HG02970 (cell line): ENCODE measurements at regions not wholly inside any gene's neighbourhood (a gene's known extent, or its start where the extent isn't known, plus 50 kb on each side); places are given as distances from the start of the nearest gene placed in this dataset.

Experiments used
- ATAC-seq: cut with Tn5 transposase; IDR thresholded peaks from one replicate; pipeline ENCODE4 v1.9.1; 2021; ENCODE audit warnings: mild to moderate bottlenecking, moderate library complexity, moderate number of reproducible peaks; ENCODE audit not compliant: unreplicated experiment, low FRiP score

DNA sequence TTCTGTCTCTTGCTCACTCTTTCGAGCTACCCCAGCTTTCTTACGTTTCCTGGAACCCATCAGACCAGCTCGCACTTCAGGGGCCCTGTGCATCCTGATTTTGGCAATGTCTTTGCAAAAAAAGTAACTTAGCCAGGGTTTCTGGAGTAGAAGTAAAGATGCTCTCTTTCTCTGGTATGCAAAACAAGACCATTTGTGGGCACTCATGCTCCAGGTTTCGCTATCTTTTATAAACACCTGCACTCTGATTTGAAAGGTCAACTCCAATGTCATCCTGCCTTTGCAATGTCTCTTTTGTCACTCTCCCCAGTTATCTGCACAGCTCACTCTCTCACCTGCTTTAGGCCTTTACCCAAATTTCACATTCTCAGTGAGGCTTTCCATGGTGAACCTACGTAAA lies 869.1 kb downstream of the QKI start:
- no peak for ATAC-seq

DNA sequence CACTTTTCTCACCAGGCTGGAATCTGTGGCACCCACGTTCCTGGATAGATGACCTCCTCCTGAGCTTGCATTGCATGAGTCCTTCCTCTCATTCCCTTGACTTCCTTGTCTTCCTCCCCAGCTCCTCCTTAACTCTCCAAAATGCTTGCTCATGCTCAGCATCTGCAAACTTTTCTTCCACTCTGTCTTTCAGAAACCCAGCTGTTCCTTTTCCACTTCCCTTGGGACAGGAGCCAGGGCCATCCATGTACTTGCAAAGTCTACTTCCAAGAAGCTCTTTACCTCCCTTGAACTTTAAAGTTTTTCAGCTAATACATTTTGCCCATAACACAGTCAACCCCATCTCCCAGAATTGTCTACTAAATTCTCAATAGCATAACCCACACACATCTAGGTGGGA lies 861.7 kb downstream of the QKI start:
- no peak for ATAC-seq

DNA sequence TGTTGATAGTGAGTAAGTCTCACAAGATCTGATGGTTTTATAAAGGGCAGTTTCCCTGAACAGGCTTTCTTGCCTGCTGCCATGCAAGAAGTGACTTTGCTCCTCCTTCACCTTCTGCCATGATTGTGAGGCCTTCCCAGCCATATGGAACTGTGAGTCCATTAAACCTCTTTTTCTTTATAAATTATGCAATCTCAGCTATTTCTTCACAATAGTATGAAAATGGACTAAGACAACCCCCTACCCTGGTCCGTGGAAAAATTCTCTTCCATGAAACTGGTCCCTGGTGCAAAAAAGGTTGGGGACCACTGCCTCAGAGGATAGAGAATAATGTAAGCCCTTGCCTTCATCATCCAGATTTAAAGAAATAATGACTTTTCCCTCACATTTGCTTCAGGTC lies 861.3 kb downstream of the QKI start:
- ATAC-seq: no peak

DNA sequence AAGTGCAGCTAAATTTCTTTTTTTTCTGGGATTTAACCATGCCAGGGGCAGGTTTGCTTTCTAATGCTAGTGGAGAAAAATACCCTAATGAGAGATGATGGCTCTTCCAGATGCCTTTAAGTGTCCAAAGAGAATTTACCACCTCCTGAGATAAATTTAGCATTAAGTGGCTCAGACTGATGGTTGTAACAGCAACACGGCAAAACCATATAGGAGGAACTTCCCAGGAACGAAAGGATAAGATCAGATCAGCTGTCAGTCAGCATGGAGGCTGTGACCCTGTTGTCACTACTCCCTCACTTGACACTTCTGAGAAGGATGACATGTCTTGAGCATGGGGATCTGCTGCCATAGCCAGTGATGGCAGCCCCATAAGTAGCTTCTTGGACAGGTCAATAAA lies 860.0 kb downstream of the QKI start:
- ATAC-seq: no peak

DNA sequence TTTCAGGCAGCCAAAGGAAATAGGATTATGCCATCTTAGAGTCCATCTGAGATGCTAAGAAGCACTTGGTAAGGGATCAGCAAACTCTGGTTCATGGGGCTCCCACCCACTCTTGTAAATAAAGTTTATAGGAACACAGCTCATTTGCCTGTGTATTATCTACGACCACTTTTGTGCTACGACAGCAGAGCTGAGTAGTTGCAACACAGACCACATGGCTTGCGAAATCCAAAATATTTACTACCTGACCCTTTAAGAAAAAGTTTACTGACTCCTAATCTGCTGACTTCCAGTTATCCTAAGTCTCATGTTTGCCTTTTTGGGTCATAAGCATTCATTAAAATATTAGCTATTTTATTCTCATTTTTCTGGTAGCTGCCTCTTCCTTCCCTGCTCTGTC lies 859.0 kb downstream of the QKI start:
- no peak for ATAC-seq

GRCh38 chr6:164266851-164267250 lies 852.3 kb downstream of the QKI start:
- ATAC-seq: no peak

DNA sequence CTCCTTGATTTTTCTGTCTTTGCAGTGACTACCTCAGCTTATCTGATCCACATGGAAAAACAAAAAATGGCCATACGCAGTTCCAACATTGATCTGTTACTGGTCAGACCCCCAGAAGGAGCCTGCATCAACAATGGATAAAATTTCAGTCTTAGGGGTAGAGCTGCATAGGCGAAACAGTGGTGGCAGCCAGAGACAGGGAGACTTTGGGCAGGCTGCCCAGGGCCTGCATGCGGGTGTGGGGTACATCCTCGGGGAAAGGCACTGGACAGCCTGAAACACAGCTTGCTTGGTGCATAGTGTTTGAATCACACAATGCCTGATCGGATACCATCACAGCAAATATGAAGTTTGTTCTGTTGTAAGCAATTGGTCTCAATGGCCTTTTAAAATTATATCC lies 847.8 kb downstream of the QKI start:
- ATAC-seq: no peak

DNA sequence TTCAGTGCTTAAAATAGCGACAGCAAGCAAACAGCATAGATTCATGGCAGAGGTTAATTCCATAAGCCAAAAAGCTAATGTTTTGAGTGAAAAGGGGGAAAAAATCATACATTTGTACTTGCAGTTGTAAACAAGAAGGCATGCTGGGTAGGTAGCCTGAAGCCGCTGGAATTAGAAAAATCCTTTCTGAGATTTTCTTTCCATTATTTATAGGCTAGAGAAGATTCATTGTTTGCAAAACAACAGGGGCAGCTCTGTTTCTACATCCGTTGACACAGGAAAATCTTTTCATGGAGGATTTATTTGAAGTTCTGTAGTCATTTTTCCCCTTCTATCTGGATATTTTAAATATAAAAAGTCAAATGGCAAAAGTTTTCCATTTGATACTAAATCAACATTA lies 843.9 kb downstream of the QKI start:
- no peak for ATAC-seq

DNA sequence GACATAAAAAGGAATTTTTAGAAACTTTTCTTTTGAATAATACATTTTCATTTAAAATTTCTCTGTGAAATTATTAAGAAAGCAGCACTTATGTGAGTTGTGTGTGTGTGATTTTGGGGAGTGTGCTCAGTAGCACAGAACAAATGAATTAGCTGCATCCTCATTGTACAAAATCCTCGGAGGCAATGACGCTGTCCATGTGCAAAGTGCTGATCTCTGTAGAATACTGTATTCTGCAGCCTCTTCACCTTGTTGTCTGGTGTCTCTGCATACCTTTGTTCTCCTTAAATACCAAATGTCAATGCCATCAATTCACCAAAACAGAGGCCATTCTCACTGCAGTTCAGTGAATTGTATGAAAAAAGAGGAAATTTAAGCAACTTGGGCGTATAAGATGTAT lies 838.4 kb downstream of the QKI start:
- ATAC-seq: no peak

DNA sequence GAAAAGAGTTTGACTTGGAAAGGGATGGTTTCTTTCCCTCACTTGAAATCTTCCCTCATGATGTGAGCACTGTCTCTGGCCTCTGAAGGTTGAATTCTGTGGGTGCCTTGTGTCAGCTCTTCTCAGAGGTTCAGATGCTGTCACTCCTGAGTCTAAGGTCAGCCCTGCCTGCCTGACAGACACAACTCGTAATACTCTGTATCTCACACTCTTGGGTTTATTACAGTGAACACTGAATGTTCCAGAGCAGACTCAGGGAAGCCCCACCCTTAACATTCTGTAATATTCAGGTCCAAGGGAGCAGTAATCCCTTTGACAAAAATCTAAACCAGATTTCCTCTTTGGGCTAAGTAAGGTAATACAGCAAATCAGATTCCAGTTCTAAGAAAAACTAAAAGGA lies 837.8 kb downstream of the QKI start:
- no peak for ATAC-seq

DNA sequence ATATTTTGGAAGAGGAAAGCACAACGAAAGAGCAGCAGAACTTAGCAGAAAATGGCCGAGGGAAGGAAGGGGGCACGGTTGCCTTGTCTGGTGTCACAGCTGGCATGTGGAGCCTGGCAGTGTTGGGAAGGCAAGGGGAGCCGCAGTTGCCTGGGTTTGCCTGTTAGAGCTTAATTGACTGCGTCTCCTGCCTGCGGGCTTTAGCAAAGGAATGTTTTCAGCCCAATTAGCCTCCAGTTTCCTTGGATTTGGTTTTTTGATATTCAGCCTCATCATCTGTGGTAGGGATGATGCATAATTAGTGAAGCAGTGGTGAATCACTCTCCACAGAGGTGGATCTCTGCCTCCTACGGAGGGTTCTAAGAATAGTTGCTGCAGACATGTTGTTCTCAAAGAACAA lies 832.6 kb downstream of the QKI start:
- ATAC-seq: no peak

DNA sequence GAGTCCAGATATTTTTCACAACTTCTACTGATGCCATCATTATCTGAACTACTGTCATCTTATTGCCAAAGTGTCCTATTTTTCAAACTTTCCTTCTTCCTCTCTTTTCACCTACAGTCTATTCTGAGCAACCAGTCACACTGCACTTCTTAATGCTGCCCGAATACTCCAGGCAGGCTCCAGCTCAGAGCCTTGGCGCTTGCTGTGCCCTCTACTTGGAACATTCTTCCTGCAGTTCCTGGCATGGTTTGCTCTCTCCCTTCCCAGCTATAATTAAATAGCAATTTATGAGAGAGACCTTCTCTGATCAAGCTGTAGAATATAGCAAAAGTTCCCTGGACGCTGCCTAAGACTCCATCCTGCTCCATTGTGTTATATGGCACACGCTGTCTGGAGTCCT lies 831.6 kb downstream of the QKI start:
- no peak for ATAC-seq

DNA sequence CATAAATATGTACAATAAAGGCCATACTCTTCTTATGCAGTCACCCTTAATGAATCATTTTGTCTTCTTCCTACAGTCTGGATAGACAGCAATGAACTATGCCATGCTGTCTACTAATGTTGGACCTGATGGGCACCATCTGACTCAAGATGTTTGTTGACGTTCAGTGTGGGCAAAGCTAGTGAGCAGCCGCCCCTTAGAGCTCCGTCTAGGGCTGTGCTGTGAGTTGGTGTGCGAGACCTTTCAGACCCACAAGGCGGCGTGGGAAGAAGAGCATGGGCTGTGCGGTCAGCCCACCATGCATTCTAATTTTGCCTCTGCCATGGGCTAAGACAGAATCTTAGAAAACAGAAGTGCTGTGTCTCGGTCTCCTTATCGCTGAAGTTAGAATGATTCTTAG lies 829.4 kb downstream of the QKI start:
- no peak for ATAC-seq

DNA sequence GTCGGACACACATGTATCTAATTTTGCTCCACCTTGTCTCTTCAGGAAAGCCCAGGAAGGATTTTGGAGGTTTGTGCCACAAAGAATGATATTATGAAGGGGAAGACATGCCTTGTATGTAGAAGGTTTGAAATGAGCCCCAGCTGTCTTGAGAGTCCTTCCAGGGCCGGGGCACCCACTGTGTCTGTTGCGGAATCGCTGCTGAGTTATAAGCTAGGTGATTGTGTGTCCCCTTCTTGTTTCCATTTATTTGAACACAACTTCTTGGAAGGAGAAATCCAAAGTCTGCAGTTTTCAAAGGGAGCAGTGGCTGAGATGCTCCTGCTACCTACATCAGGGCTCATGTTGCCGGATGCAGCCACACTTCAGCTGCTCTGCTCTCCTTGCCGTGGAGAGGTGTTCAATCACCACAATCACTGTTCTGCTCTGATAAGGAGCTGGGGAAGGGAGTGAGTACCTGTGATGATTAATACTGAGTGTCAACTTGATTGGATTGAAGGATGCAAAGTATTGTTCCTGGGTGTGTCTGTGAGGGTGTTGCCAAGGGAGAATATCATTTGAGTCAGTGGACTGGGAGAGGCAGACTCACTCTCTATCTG lies 828.6 kb downstream of the QKI start:
- ATAC-seq: no peak

DNA sequence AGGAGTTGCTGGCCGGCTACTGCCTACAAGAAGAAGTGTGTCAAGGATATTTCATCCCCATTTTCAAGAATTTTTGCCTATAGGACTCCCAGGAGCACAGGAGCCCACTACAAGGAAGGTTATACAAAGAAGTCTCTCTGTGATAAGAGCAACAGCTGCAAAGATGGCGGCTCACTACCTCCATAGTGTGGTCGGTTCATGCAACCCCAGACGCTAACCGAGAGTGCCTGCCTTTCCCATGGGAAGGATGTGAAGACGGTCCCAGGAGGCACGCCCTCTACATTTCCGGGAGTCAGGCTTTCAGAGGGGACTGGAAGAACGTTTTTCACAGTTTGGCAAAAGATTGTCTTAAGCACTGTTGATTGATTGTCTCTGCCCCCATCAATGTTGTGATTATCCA lies 816.3 kb downstream of the QKI start:
- ATAC-seq: no peak

DNA sequence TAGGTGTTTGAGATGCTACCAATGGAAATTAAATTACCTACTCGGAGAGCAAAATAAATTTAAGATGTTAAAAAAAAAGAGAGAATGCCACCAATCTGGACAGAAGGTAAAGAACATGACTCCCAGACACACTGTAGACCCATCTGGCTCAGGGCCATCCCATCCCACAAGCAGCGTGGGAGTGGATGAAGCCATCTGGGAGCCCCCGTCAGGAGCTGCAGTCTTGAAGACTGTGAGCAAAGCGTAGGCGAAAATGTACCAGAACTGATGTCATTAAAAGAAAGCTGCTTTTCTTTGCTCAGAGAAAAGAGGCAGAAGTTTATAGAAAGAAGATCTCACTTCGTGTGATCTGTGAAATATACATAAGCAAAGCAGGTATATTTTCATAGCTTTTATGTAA lies 815.7 kb downstream of the QKI start:
- ATAC-seq: no peak

- ATAC-seq: no peak
These were observed 815.2 kb downstream of the QKI start for GRCh38 chr6:164229716-164230115.

DNA sequence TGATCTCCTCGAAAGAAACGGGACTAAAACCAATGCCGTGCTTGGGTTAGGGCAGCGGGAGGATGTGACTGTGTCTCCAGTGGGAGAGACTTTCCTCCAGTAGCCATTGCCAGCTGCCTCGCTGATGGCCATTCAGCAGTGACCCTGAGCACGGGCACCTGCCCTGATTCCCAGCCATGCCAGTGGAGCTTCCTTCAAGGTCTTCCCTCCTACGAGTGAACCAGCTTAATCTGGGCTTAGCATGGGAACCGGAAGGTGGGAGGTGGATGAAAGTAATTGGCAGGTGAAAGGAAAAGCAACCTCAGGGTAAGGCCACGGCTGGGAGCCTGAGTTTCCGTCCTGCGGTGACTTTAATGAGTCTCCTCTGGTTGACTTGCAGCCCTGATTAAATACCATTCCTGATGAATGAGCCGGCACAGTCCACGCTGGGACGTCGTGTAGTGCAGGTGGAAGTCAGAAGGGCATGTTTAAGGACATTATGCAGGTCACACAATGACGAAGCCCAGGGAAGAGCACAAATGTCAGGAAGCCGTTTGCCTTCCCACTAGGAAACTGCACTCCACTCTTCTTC lies 813.5 kb downstream of the QKI start:
- ATAC-seq: no peak

DNA sequence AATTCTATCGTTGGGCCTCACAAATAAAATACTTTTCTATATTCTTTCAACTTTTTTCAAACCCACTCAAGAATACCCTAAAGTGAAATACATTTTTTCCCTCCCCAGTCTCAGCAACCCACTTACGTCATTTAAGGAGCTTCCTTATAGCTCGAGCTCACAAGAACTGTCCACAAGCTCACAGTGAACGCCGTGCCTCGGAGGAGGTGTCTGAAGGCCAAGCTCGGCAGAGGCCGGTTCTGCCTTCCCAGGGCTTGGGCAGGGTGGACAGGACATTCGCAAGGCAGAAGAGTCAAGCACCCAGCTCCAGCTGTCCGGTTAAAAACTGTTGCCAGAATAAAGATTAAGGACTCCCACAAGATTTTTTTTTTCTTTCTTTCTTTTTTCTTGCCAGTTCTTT lies 802.3 kb downstream of the QKI start:
- no peak for ATAC-seq

DNA sequence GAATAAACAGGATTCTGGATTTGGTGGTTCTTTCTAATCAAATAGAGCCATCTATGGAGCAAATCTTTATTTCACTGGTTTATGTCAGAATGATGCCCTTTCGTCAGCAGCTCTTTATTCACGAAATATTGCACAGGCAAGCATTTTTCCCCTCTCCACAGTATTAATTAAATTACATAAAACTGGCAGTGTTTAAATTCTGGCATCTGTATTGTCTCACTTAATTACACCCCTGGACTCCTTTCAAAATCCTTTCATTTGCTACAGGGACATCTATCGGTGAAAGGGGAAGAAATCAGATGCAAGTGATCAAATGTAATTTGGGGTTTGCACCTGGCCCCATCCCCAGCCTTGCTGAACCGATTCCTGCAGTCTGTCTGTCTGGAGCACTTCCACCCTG lies 801.9 kb downstream of the QKI start:
- no peak for ATAC-seq

- ATAC-seq: no peak
These were observed 799.5 kb downstream of the QKI start for GRCh38 chr6:164214066-164214465.

- ATAC-seq: no peak
These were observed 796.7 kb downstream of the QKI start for GRCh38 chr6:164211254-164211653.

DNA sequence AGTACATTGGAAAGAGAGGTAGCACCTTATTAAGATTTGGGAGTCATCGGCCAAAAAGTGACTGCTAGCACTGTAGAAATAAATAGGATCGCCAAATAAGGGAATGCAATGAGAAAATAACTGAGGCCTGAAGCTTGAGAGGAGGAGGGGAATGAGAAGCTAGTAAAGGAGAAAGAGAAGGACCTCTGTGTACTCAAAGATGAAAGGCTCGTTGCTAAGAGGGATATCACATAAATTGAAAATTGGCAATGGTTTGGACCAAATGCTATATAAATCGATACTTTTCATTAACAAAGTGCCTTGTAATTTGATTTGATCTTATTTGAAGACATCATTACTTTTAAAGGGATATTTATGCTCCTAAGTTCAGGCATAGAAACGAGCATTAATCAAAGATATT lies 796.3 kb downstream of the QKI start:
- no peak for ATAC-seq
